Mesenchymal stem cell (in vitro differentiated cells and primary cell): ENCODE measurements at regions not wholly inside any gene's neighbourhood (a gene's known extent, or its start where the extent isn't known, plus 50 kb on each side); places are given as distances from the start of the nearest gene placed in this dataset.

Experiments
- DNase-seq: peaks from one replicate; pipeline ENCODE4 v3.0.0-alpha.2; 2013
- H2AFZ ChIP-seq: one replicate; pipeline ENCODE4 v1.6.1; 2013; ENCODE audit warnings: low read depth, mild to moderate bottlenecking, control low read depth, inconsistent platforms, low read length, moderate library complexity
- H2AK5ac ChIP-seq: 2 replicates; pipeline ENCODE4 v1.6.1; 2013; ENCODE audit warnings: low read length, moderate library complexity, mild to moderate bottlenecking, inconsistent platforms; ENCODE audit not compliant: severe bottlenecking
- H2BK120ac ChIP-seq: one replicate; pipeline ENCODE4 v1.6.1; 2013; ENCODE audit warnings: low read depth, mild to moderate bottlenecking, inconsistent platforms, low read length, moderate library complexity
- H2BK12ac ChIP-seq, 2 experiments: one replicate each; pipeline ENCODE4 v1.6.1; 2013; ENCODE audit warnings: inconsistent platforms in 2 of 2, low read length in 2 of 2, mild to moderate bottlenecking in 2 of 2, moderate library complexity in 2 of 2, control low read depth in 1 of 2
- H2BK15ac ChIP-seq: one replicate; pipeline ENCODE4 v1.6.1; 2013; ENCODE audit warnings: mild to moderate bottlenecking, low read depth, inconsistent platforms; ENCODE audit not compliant: poor library complexity, severe bottlenecking
- H2BK5ac ChIP-seq: 2 replicates; pipeline ENCODE4 v1.6.1; 2013; ENCODE audit warnings: low read depth, mild to moderate bottlenecking, low read length, control low read depth, inconsistent platforms; ENCODE audit not compliant: poor library complexity, severe bottlenecking
- H3K14ac ChIP-seq, 2 experiments: one replicate each; pipeline ENCODE4 v1.6.1; 2013; ENCODE audit warnings: inconsistent platforms in 2 of 2, low read length in 2 of 2, control low read depth in 1 of 2, mild to moderate bottlenecking in 1 of 2, moderate library complexity in 1 of 2
- H3K18ac ChIP-seq, 2 experiments: one replicate each; pipeline ENCODE4 v1.6.1; 2013; ENCODE audit warnings: inconsistent platforms in 2 of 2, low read length in 2 of 2, control low read depth in 1 of 2, low read depth in 1 of 2, mild to moderate bottlenecking in 1 of 2
- H3K23ac ChIP-seq, 2 experiments: one replicate each; pipeline ENCODE4 v1.6.1; 2013; ENCODE audit warnings: inconsistent platforms in 2 of 2, low read length in 2 of 2, mild to moderate bottlenecking in 2 of 2, moderate library complexity in 2 of 2, control low read depth in 1 of 2
- H3K27ac ChIP-seq: 2 replicates; pipeline ENCODE4 v1.5.1; 2013; ENCODE audit warnings: mild to moderate bottlenecking, moderate library complexity, low read length, control low read depth, inconsistent platforms; ENCODE audit not compliant: poor library complexity, severe bottlenecking
- H3K27me3 ChIP-seq, 2 experiments: 2 replicates each; pipeline versions ENCODE4 v1.6.1 to v1.7.0; 2013; ENCODE audit warnings: low read length in 2 of 2, mild to moderate bottlenecking in 2 of 2, moderate library complexity in 2 of 2, control low read depth in 1 of 2, inconsistent platforms in 1 of 2; ENCODE audit not compliant: control insufficient read depth in 1 of 2, insufficient read depth in 1 of 2
- H3K36me3 ChIP-seq, 2 experiments: 2 replicates each; pipeline versions ENCODE4 v1.6.1 to v1.7.0; 2013; ENCODE audit warnings: low read length in 2 of 2, control low read depth in 1 of 2, inconsistent platforms in 1 of 2, low read depth in 1 of 2, mild to moderate bottlenecking in 1 of 2; ENCODE audit not compliant: insufficient read depth in 2 of 2, control insufficient read depth in 1 of 2
- H3K4ac ChIP-seq, 2 experiments: one replicate each; pipeline ENCODE4 v1.6.1; 2013; ENCODE audit warnings: inconsistent platforms in 2 of 2, low read length in 2 of 2, mild to moderate bottlenecking in 2 of 2, moderate library complexity in 2 of 2, control low read depth in 1 of 2, low read depth in 1 of 2
- H3K4me1 ChIP-seq: 2 replicates; pipeline ENCODE4 v1.6.1; 2013; ENCODE audit warnings: low read depth, low read length, control low read depth; ENCODE audit not compliant: control insufficient read depth, insufficient read depth
- H3K4me2 ChIP-seq: 2 replicates; pipeline ENCODE4 v1.6.1; 2013; ENCODE audit warnings: low read length, mild to moderate bottlenecking, inconsistent platforms; ENCODE audit not compliant: poor library complexity, severe bottlenecking
- H3K4me3 ChIP-seq, 2 experiments: 2 replicates each; pipeline versions ENCODE4 v1.5.1 to v1.7.0; 2013; ENCODE audit warnings: low read length in 2 of 2, mild to moderate bottlenecking in 2 of 2, control low read depth in 1 of 2, low read depth in 1 of 2; ENCODE audit not compliant: insufficient read depth in 1 of 2
- H3K79me1 ChIP-seq: replicated peaks from 2 replicates; pipeline ENCODE4 v1.6.1; 2013; ENCODE audit warnings: mild to moderate bottlenecking, control low read depth, low read length, inconsistent platforms; ENCODE audit not compliant: poor library complexity, severe bottlenecking
- H3K9ac ChIP-seq: 2 replicates; pipeline ENCODE4 v1.7.0; 2013; ENCODE audit warnings: mild to moderate bottlenecking, low read length, moderate library complexity
- H3K9me3 ChIP-seq: 2 replicates; pipeline ENCODE4 v1.7.0; 2013; ENCODE audit warnings: mild to moderate bottlenecking, low read length; ENCODE audit not compliant: control insufficient read depth
- H4K8ac ChIP-seq: one replicate; pipeline ENCODE4 v1.6.1; 2013; ENCODE audit warnings: inconsistent platforms, mild to moderate bottlenecking, low read length, moderate library complexity
- H4K91ac ChIP-seq: one replicate; pipeline ENCODE4 v1.6.1; 2013; ENCODE audit warnings: mild to moderate bottlenecking, low read length, inconsistent platforms
- WGBS: methylation state at CpG from one replicate; pipeline ENCODE4 v1.1.7; 2013; ENCODE audit warnings: mixed read lengths; 5-methylcytosine and 5-hydroxymethylcytosine counted together

- Histone ChIP-seq H3K18ac (no peak overlapping the region), H3K9ac (no peak overlapping the region), H2BK120ac (no peak overlapping the region), H2BK15ac (no peak overlapping the region), H3K27me3 (peaks cover 30 to 31% of the 10 kb centered on the region in 2 experiments), H3K27ac (no peak overlapping the region), H2AFZ (no peak overlapping the region), H3K4ac (no peak overlapping the region), H3K4me2 (no peak overlapping the region), H3K79me1 (no peaks in the 10 kb centered on the region), H4K8ac (no peak overlapping the region), H3K36me3 (no peaks in the 10 kb centered on the region), H3K14ac (no peak overlapping the region), H4K91ac (no peak overlapping the region), H2BK12ac (no peak overlapping the region), H3K23ac (no peak overlapping the region), H2AK5ac (no peak overlapping the region), H3K9me3 (no peaks in the 10 kb centered on the region), H3K4me3 (no peak overlapping the region), H2BK5ac (no peak overlapping the region), H3K4me1 (peaks cover 13% of the 10 kb centered on the region)
- WGBS: 39% methylated on average over 6 of the region's 6 CpGs
- DNase-seq: peak; percentile 77
Measured at GRCh38 chr11:119479685-119480275, 56.8 kb upstream of the THY1 start.

GRCh38 chr11:119478711-119479285 is 55.8 kb upstream of the THY1 start:
- H2AFZ ChIP-seq: no peak overlapping the region
- no peaks in the 10 kb centered on the region for H3K9me3 ChIP-seq
- H2BK12ac ChIP-seq: no peak overlapping the region
- H4K91ac ChIP-seq: no peak overlapping the region
- H2AK5ac ChIP-seq: no peak overlapping the region
- no peak overlapping the region for H4K8ac ChIP-seq
- H2BK15ac ChIP-seq: no peak overlapping the region
- H3K9ac ChIP-seq: no peak overlapping the region
- no peak overlapping the region for H3K4me3 ChIP-seq
- no peak overlapping the region for H3K14ac ChIP-seq
- WGBS: 94% methylated on average over 4 of the region's 4 CpGs
- H3K27ac ChIP-seq: no peak overlapping the region
- no peak overlapping the region for H2BK120ac ChIP-seq
- H3K18ac ChIP-seq: no peak overlapping the region
- H3K27me3 ChIP-seq: peaks cover 30 to 31% of the 10 kb centered on the region in 2 experiments
- no peak overlapping the region for H3K23ac ChIP-seq
- H2BK5ac ChIP-seq: no peak overlapping the region
- peaks cover 12% of the 10 kb centered on the region for H3K4me1 ChIP-seq
- no peak overlapping the region for H3K4ac ChIP-seq
- H3K4me2 ChIP-seq: no peak overlapping the region
- H3K79me1 ChIP-seq: no peaks in the 10 kb centered on the region
- H3K36me3 ChIP-seq: no peaks in the 10 kb centered on the region
- DNase-seq: no peak

GRCh38 chr11:119476666-119477331 is 53.8 kb upstream of the THY1 start:
- Histone ChIP-seq H3K36me3 (no peaks in the 10 kb centered on the region), H2BK120ac (no peak overlapping the region)
- WGBS: 80% methylated on average over 10 of the region's 10 CpGs

GRCh38 chr11:119476038-119476437 is 53.1 kb upstream of the THY1 start:
- H3K14ac ChIP-seq: no peak overlapping the region
- no peak overlapping the region for H2AK5ac ChIP-seq
- H3K9me3 ChIP-seq: no peaks in the 10 kb centered on the region
- H2AFZ ChIP-seq: no peak overlapping the region
- H2BK120ac ChIP-seq: no peak overlapping the region
- no peaks in the 10 kb centered on the region for H3K36me3 ChIP-seq
- H3K27me3 ChIP-seq: peaks cover 15 to 23% of the 10 kb centered on the region in 2 experiments
- H4K8ac ChIP-seq: no peak overlapping the region
- WGBS: 67% methylated on average over 2 of the region's 2 CpGs
- H3K79me1 ChIP-seq: no peaks in the 10 kb centered on the region
- no peak overlapping the region for H3K23ac ChIP-seq
- no peak overlapping the region for H2BK15ac ChIP-seq
- H4K91ac ChIP-seq: no peak overlapping the region
- no peak overlapping the region for H3K4me2 ChIP-seq
- H3K27ac ChIP-seq: no peak overlapping the region
- H2BK5ac ChIP-seq: no peak overlapping the region
- H2BK12ac ChIP-seq: no peak overlapping the region
- no peak overlapping the region for H3K9ac ChIP-seq
- no peak overlapping the region for H3K4ac ChIP-seq
- H3K18ac ChIP-seq: no peak overlapping the region
- no peak for DNase-seq
- peaks cover 10% of the 10 kb centered on the region for H3K4me1 ChIP-seq
- H3K4me3 ChIP-seq: no peak overlapping the region

More at GRCh38 chr11:119476666-119477331, 53.8 kb upstream of the THY1 start:
- no peak overlapping the region for H2BK12ac ChIP-seq
- DNase-seq: no peak
- H3K79me1 ChIP-seq: no peaks in the 10 kb centered on the region
- no peak overlapping the region for H2AFZ ChIP-seq
- H3K23ac ChIP-seq: no peak overlapping the region
- no peak overlapping the region for H3K27ac ChIP-seq
- no peak overlapping the region for H3K14ac ChIP-seq
- no peak overlapping the region for H2BK5ac ChIP-seq
- no peak overlapping the region for H2BK15ac ChIP-seq
- no peak overlapping the region for H2AK5ac ChIP-seq
- H3K9ac ChIP-seq: no peak overlapping the region
- peaks cover 14% of the 10 kb centered on the region for H3K4me1 ChIP-seq
- no peak overlapping the region for H3K18ac ChIP-seq
- H4K8ac ChIP-seq: no peak overlapping the region
- H4K91ac ChIP-seq: peak overlapping the region; percentile 28
- no peak overlapping the region for H3K4ac ChIP-seq
- H3K4me3 ChIP-seq: no peak overlapping the region
- peaks cover 15 to 23% of the 10 kb centered on the region in 2 experiments for H3K27me3 ChIP-seq
- H3K4me2 ChIP-seq: no peak overlapping the region
- H3K9me3 ChIP-seq: no peaks in the 10 kb centered on the region
